Endothelial cell of umbilical vein (primary cell): ENCODE measurements at regions not wholly inside any gene's neighbourhood (a gene's known extent, or its start where the extent isn't known, plus 50 kb on each side); places are given as distances from the start of the nearest gene placed in this dataset.

Source experiments
- BruUV-seq: library from RNA; stranded (reverse); fragments of 400-500 nt; replicated peaks from 2 replicates; lab custom pipeline; 2021; lab: Mats Ljungman, UMichigan
- CTCF ChIA-PET: fragments of 300-600, 350-600 bp; sonication (Branson Sonifier 250); formaldehyde crosslinking; loops from one replicate; lab custom pipeline; 2021; ENCODE audit warnings: antibody characterized with exemption, inconsistent platforms; lab: Charles Lee
- POLR2A ChIA-PET: fragments of 300-600, 350-600 bp; sonication (Branson Sonifier 250); formaldehyde crosslinking; loops from one replicate; lab custom pipeline; 2021; ENCODE audit warnings: antibody characterized with exemption, inconsistent platforms; lab: Charles Lee
- DNase-seq: peaks from one replicate; pipeline ENCODE4 v3.0.0-alpha.2; 2011; ENCODE audit warnings: low read depth, low spot score
- FAIRE-seq: peaks from 2 replicates; lab custom pipeline; 2011; peaks lifted over from hg19 to GRCh38; lab: Jason Lieb, UNC
- H2AFZ ChIP-seq: 2 replicates; pipeline ENCODE4 v1.6.0; 2012; ENCODE audit warnings: low read depth, low read length, control low read depth, inconsistent platforms
- H3K27ac ChIP-seq: 2 replicates; pipeline ENCODE4 v1.5.1; 2011; ENCODE audit warnings: low read depth, mild to moderate bottlenecking, control low read depth, low read length, moderate library complexity; ENCODE audit not compliant: insufficient read depth
- H3K27me3 ChIP-seq, 2 experiments: 2 replicates each; pipeline versions ENCODE4 v1.6.0 to v1.6.1; 2011; ENCODE audit warnings: low read length in 2 of 2, mixed read lengths in 1 of 2; ENCODE audit not compliant: control insufficient read depth in 2 of 2, insufficient read depth in 2 of 2
- H3K36me3 ChIP-seq, 2 experiments: 2 replicates in 1 of 2; 3 replicates in 1 of 2; pipeline ENCODE4 v1.5.1; 2011; ENCODE audit warnings: low read length in 2 of 2, mild to moderate bottlenecking in 1 of 2, moderate library complexity in 1 of 2; ENCODE audit not compliant: control insufficient read depth in 2 of 2, insufficient read depth in 2 of 2; ENCODE audit errors: extremely low read depth in 1 of 2
- H3K4me1 ChIP-seq: 3 replicates; pipeline ENCODE4 v1.5.1; 2011; ENCODE audit warnings: mild to moderate bottlenecking, low read length; ENCODE audit not compliant: control insufficient read depth, insufficient read depth; ENCODE audit errors: extremely low read depth
- H3K4me2 ChIP-seq: 2 replicates; pipeline ENCODE4 v1.6.1; 2011; ENCODE audit warnings: low read length, control low read depth, mixed read lengths; ENCODE audit not compliant: insufficient read depth
- H3K4me3 ChIP-seq, 3 experiments: fragments of 200-600 bp in 1 of 3; sonication (generic), shearing (Covaris generic) in 1 of 3; replicated peaks in 1 of 3; 2 replicates each; pipeline ENCODE4 v1.5.1; 2011 to 2016; ENCODE audit warnings: control low read depth in 3 of 3, low read length in 3 of 3, mild to moderate bottlenecking in 2 of 3, inconsistent platforms in 1 of 3, low read depth in 1 of 3, moderate library complexity in 1 of 3; ENCODE audit not compliant: insufficient read depth in 1 of 3
- H3K79me2 ChIP-seq: 2 replicates; pipeline ENCODE4 v1.6.0; 2012; ENCODE audit warnings: low read length, inconsistent platforms; ENCODE audit not compliant: control insufficient read depth, insufficient read depth
- H3K9ac ChIP-seq: replicated peaks from 2 replicates; pipeline ENCODE3; 2011; ENCODE audit warnings: low read length, control low read depth; ENCODE audit not compliant: insufficient read depth; ENCODE audit errors: extremely low read depth
- H3K9me1 ChIP-seq: replicated peaks from 3 replicates; pipeline ENCODE4 v1.6.0; 2011; ENCODE audit warnings: mild to moderate bottlenecking, low read length; ENCODE audit not compliant: control insufficient read depth, insufficient read depth; ENCODE audit errors: extremely low read depth
- H3K9me3 ChIP-seq: replicated peaks from 2 replicates; pipeline ENCODE4 v1.5.1; 2012; ENCODE audit warnings: low read length, inconsistent platforms; ENCODE audit not compliant: control insufficient read depth, insufficient read depth
- H4K20me1 ChIP-seq: replicated peaks from 2 replicates; pipeline ENCODE3; 2011; ENCODE audit warnings: mild to moderate bottlenecking, low read length; ENCODE audit not compliant: control insufficient read depth, insufficient read depth; ENCODE audit errors: extremely low read depth
- CTCF ChIP-seq, 2 donors: IDR thresholded peaks; 1 replicate in 1 of 2; 2 replicates in 1 of 2; pipeline ENCODE4 v1.5.1; 2011; ENCODE audit warnings: low read length in 2 of 2, mild to moderate bottlenecking in 2 of 2, moderate library complexity in 2 of 2, control low read depth in 1 of 2, inconsistent platforms in 1 of 2, low read depth in 1 of 2; ENCODE audit not compliant: insufficient read depth in 1 of 2; ENCODE audit errors: extremely low read depth in 1 of 2
- EZH2 ChIP-seq: IDR thresholded peaks from 2 replicates; pipeline ENCODE4 v1.6.1; 2012; ENCODE audit warnings: borderline replicate concordance, low read depth, mild to moderate bottlenecking, moderate library complexity, low read length, inconsistent platforms; ENCODE audit not compliant: severe bottlenecking
- FOS ChIP-seq: IDR thresholded peaks from 2 replicates; pipeline ENCODE4 v1.6.1; 2011; ENCODE audit warnings: mild to moderate bottlenecking, low read length, moderate library complexity, borderline replicate concordance; ENCODE audit not compliant: insufficient read depth
- GATA2 ChIP-seq: IDR thresholded peaks from 2 replicates; pipeline ENCODE4 v1.7.0; 2011; ENCODE audit warnings: low read depth, mild to moderate bottlenecking, moderate library complexity, mixed read lengths, low read length; ENCODE audit not compliant: insufficient read length, insufficient read depth
- JUN ChIP-seq: IDR thresholded peaks from 2 replicates; pipeline ENCODE4 v1.6.1; 2011; ENCODE audit warnings: borderline replicate concordance, low read depth; ENCODE audit not compliant: insufficient read length, insufficient read depth
- MYC ChIP-seq: IDR thresholded peaks from one replicate; pipeline ENCODE4 v1.6.1; 2011; ENCODE audit warnings: mild to moderate bottlenecking, low read depth, low read length
- POLR2A ChIP-seq: IDR thresholded peaks from 2 replicates; pipeline ENCODE4 v1.6.1; 2012; ENCODE audit warnings: low read depth, mild to moderate bottlenecking, control low read depth, low read length
- POLR2AphosphoS5 ChIP-seq: IDR thresholded peaks from 2 replicates; pipeline ENCODE4 v1.6.1; 2012; ENCODE audit warnings: low read depth, mild to moderate bottlenecking, control low read depth, low read length, moderate library complexity; ENCODE audit not compliant: insufficient read depth
- dilution Hi-C: fragments of 300-500 bp; cut with MboI; formaldehyde crosslinking; loops from one replicate; pipeline ENCODE4 v1.15.0; 2019; ENCODE audit warnings: low sequenced_read_pairs; ENCODE audit not compliant: extremely low pct_ligation_motif_present
- intact Hi-C: fragments of 100-400 bp; cut with micrococcal nuclease; formaldehyde crosslinking; loops from one replicate; pipeline ENCODE4 v1.10.0; 2022

GRCh38 chr6:98672681-98673475 lies 161.5 kb upstream of the POU3F2 start:
- Histone ChIP-seq H2AFZ (no peak overlapping the region), H3K27ac (no peak overlapping the region), H3K9me1 (peaks cover 4% of the 10 kb centered on the region), H3K79me2 (no peaks in the 10 kb centered on the region), H3K9me3 (no peaks in the 10 kb centered on the region), H4K20me1 (no peaks in the 10 kb centered on the region), H3K4me2 (no peak overlapping the region), H3K27me3 (no peaks in the 10 kb centered on the region), H3K4me3 (no peak overlapping the region), H3K4me1 (no peaks in the 10 kb centered on the region), H3K9ac (no peak overlapping the region), H3K36me3 (no peaks in the 10 kb centered on the region)
- TF ChIP-seq EZH2 (no peak), POLR2A (no peak), POLR2AphosphoS5 (no peak), FOS (no peak), MYC (no peak), CTCF (IDR thresholded peaks at IDR 0.05; ENCODE audit: extremely low read depth in 1 of 2, insufficient read depth in 1 of 2, low read depth in 1 of 2, low read length in 2 of 2) (no peak), GATA2 (no peak), JUN (no peak)
- no TSS peak for BruUV-seq
- POLR2A ChIA-PET = no interaction called here
- FAIRE-seq = no peak
- dilution Hi-C loops (no loop called here), intact Hi-C loops (no loop called here)
- no peak for DNase-seq
- CTCF ChIA-PET = no interaction called here
